Duodenal mucosa (tissue), 2 donors: ENCODE measurements at regions not wholly inside any gene's neighbourhood (a gene's known extent, or its start where the extent isn't known, plus 50 kb on each side); places are given as distances from the start of the nearest gene placed in this dataset.

Source experiments
- H3K27ac ChIP-seq: one replicate; pipeline ENCODE4 v1.7.0; 2013; ENCODE audit warnings: low read depth, low read length
- H3K27me3 ChIP-seq, 2 donors: one replicate each; pipeline ENCODE4 v1.7.0; 2013; ENCODE audit warnings: low read length in 2 of 2, control low read depth in 1 of 2; ENCODE audit not compliant: insufficient read depth in 2 of 2, control insufficient read depth in 1 of 2
- H3K36me3 ChIP-seq, 2 donors: one replicate each; pipeline ENCODE4 v1.7.0; 2013; ENCODE audit warnings: low read length in 2 of 2, control low read depth in 1 of 2; ENCODE audit not compliant: insufficient read depth in 2 of 2, control insufficient read depth in 1 of 2
- H3K4me1 ChIP-seq, 2 donors: one replicate each; pipeline ENCODE4 v1.7.0; 2013; ENCODE audit warnings: low read length in 2 of 2, control low read depth in 1 of 2; ENCODE audit not compliant: insufficient read depth in 2 of 2, control insufficient read depth in 1 of 2
- H3K4me3 ChIP-seq, 2 donors: one replicate each; pipeline ENCODE4 v1.7.0; 2013; ENCODE audit warnings: low read length in 2 of 2, low read depth in 1 of 2
- H3K9ac ChIP-seq, 2 donors: one replicate each; pipeline ENCODE4 v1.7.0; 2013; ENCODE audit warnings: low read length in 2 of 2, low read depth in 1 of 2
- H3K9me3 ChIP-seq, 2 donors: one replicate each; pipeline ENCODE4 v1.7.0; 2013; ENCODE audit warnings: low read length in 2 of 2, control low read depth in 1 of 2; ENCODE audit not compliant: control insufficient read depth in 1 of 2

- Histone ChIP-seq H3K9me3 (no peaks in the 10 kb centered on the region), H3K9ac (no peak overlapping the region), H3K27me3 (no peaks in the 10 kb centered on the region), H3K4me3 (no peak overlapping the region), H3K27ac (no peak overlapping the region), H3K36me3 (no peaks in the 10 kb centered on the region), H3K4me1 (no peaks in the 10 kb centered on the region)
These were observed 427.8 kb downstream of the TMA16 start for GRCh38 chr4:163922302-163922701.

GRCh38 chr4:163923092-163923491 is 428.6 kb downstream of the TMA16 start:
- Histone ChIP-seq H3K36me3 (no peaks in the 10 kb centered on the region), H3K9me3 (no peaks in the 10 kb centered on the region), H3K27me3 (no peaks in the 10 kb centered on the region), H3K4me3 (no peak overlapping the region), H3K27ac (no peak overlapping the region), H3K9ac (no peak overlapping the region), H3K4me1 (no peaks in the 10 kb centered on the region)

- Histone ChIP-seq H3K27me3 (no peaks in the 10 kb centered on the region), H3K4me1 (no peaks in the 10 kb centered on the region), H3K4me3 (no peak overlapping the region), H3K9ac (no peak overlapping the region), H3K36me3 (no peaks in the 10 kb centered on the region), H3K27ac (no peak overlapping the region), H3K9me3 (no peaks in the 10 kb centered on the region)
These were observed 435.6 kb downstream of the TMA16 start for GRCh38 chr4:163930086-163930485.

GRCh38 chr4:163932504-163932903 is 438.0 kb downstream of the TMA16 start:
- H3K27me3 ChIP-seq = no peaks in the 10 kb centered on the region
- no peak overlapping the region for H3K27ac ChIP-seq
- H3K9me3 ChIP-seq = no peaks in the 10 kb centered on the region
- H3K4me3 ChIP-seq = no peak overlapping the region
- H3K36me3 ChIP-seq = no peaks in the 10 kb centered on the region
- H3K9ac ChIP-seq = no peak overlapping the region
- H3K4me1 ChIP-seq = no peaks in the 10 kb centered on the region

GRCh38 chr4:163939597-163939996 is 445.1 kb downstream of the TMA16 start:
- H3K4me1 ChIP-seq = no peaks in the 10 kb centered on the region
- H3K9ac ChIP-seq = no peak overlapping the region
- H3K27me3 ChIP-seq = no peaks in the 10 kb centered on the region
- H3K27ac ChIP-seq = no peak overlapping the region
- H3K36me3 ChIP-seq = no peaks in the 10 kb centered on the region
- no peaks in the 10 kb centered on the region for H3K9me3 ChIP-seq
- no peak overlapping the region for H3K4me3 ChIP-seq

GRCh38 chr4:163941221-163941905 is 446.9 kb downstream of the TMA16 start:
- Histone ChIP-seq H3K4me1 (no peaks in the 10 kb centered on the region), H3K4me3 (no peak overlapping the region), H3K9me3 (no peaks in the 10 kb centered on the region), H3K27me3 (no peaks in the 10 kb centered on the region), H3K36me3 (no peaks in the 10 kb centered on the region), H3K9ac (no peak overlapping the region), H3K27ac (no peak overlapping the region)

- Histone ChIP-seq H3K9ac (no peak overlapping the region), H3K36me3 (no peaks in the 10 kb centered on the region), H3K9me3 (no peaks in the 10 kb centered on the region), H3K4me3 (no peak overlapping the region), H3K27ac (no peak overlapping the region), H3K4me1 (no peaks in the 10 kb centered on the region), H3K27me3 (no peaks in the 10 kb centered on the region)
These were observed 454.5 kb downstream of the TMA16 start for GRCh38 chr4:163948920-163949455.

- Histone ChIP-seq H3K36me3 (no peaks in the 10 kb centered on the region), H3K27ac (no peak overlapping the region)
These were observed 455.6 kb downstream of the TMA16 start for GRCh38 chr4:163949976-163950601.

GRCh38 chr4:163955288-163955687 is 460.8 kb downstream of the TMA16 start:
- H3K9ac ChIP-seq = no peak overlapping the region
- H3K4me3 ChIP-seq = no peak overlapping the region
- no peaks in the 10 kb centered on the region for H3K9me3 ChIP-seq
- H3K27me3 ChIP-seq = no peaks in the 10 kb centered on the region
- no peak overlapping the region for H3K27ac ChIP-seq
- H3K4me1 ChIP-seq = no peaks in the 10 kb centered on the region
- H3K36me3 ChIP-seq = no peaks in the 10 kb centered on the region

More at GRCh38 chr4:163949976-163950601, 455.6 kb downstream of the TMA16 start:
- Histone ChIP-seq H3K9ac (no peak overlapping the region), H3K4me3 (no peak overlapping the region), H3K9me3 (no peaks in the 10 kb centered on the region), H3K27me3 (no peaks in the 10 kb centered on the region), H3K4me1 (no peaks in the 10 kb centered on the region)

GRCh38 chr4:163958751-163959150 is 464.3 kb downstream of the TMA16 start:
- Histone ChIP-seq H3K9ac (no peak overlapping the region), H3K4me1 (no peaks in the 10 kb centered on the region), H3K27me3 (no peaks in the 10 kb centered on the region), H3K9me3 (no peaks in the 10 kb centered on the region), H3K36me3 (no peaks in the 10 kb centered on the region), H3K4me3 (no peak overlapping the region), H3K27ac (no peak overlapping the region)
